GM12878 (cell line): ENCODE measurements at regions not wholly inside any gene's neighbourhood (a gene's known extent, or its start where the extent isn't known, plus 50 kb on each side); places are given as distances from the start of the nearest gene placed in this dataset.
A peak's percentile ranks its signal among the peaks of the same experiment; 100 is the strongest.

Experiments used
- CEBPB ChIP-seq, 2 experiments: fragments of 150-350 bp in 1 of 2; IDR thresholded peaks; 2 replicates each; pipeline ENCODE4 v1.6.1; 2012 to 2014; ENCODE audit warnings: low read depth in 2 of 2, low read length in 2 of 2, borderline replicate concordance in 1 of 2, inconsistent platforms in 1 of 2
- CHD4 ChIP-seq: fragments of 200-600 bp; sonication (generic); IDR thresholded peaks from 2 replicates; pipeline ENCODE4 v1.6.1; 2016; ENCODE audit warnings: mild to moderate bottlenecking
- ETV6 ChIP-seq, 2 experiments: fragments of 450-650 bp in 1 of 2; IDR thresholded peaks in 1 of 2; conservative IDR thresholded peaks in 1 of 2; 2 replicates each; pipeline ENCODE4 v1.6.1; 2014; ENCODE audit warnings: antibody characterized with exemption in 1 of 2, borderline replicate concordance in 1 of 2, low read depth in 1 of 2, mild to moderate bottlenecking in 1 of 2, moderate library complexity in 1 of 2
- IKZF2 ChIP-seq, 2 experiments: fragments of 450-650 bp; IDR thresholded peaks; 2 replicates each; pipeline ENCODE4 v1.6.1; 2017; ENCODE audit warnings: mild to moderate bottlenecking in 2 of 2, moderate library complexity in 2 of 2
- IRF4 ChIP-seq: IDR thresholded peaks from 2 replicates; pipeline ENCODE4 v1.6.1; 2011; ENCODE audit warnings: low read depth, low read length
- KLF5 ChIP-seq: fragments of 450-650 bp; IDR thresholded peaks from 2 replicates; pipeline ENCODE4 v1.6.1; 2014; ENCODE audit warnings: mild to moderate bottlenecking; ENCODE audit not compliant: partially characterized antibody
- MTA2 ChIP-seq: fragments of 450-650 bp; IDR thresholded peaks from 2 replicates; pipeline ENCODE4 v1.6.1; 2016; ENCODE audit warnings: low read depth, mild to moderate bottlenecking, moderate library complexity
- POLR2AphosphoS5 ChIP-seq: IDR thresholded peaks from 2 replicates; pipeline ENCODE4 v1.6.1; 2011; ENCODE audit warnings: mild to moderate bottlenecking, low read length, inconsistent platforms
- RAD21 ChIP-seq: IDR thresholded peaks from 2 replicates; pipeline ENCODE4 v1.6.1; 2011; ENCODE audit warnings: mild to moderate bottlenecking, low read depth, low read length, moderate library complexity; ENCODE audit not compliant: insufficient read depth
- SMAD5 ChIP-seq: IDR thresholded peaks from 2 replicates; pipeline ENCODE4 v1.6.1; 2016; ENCODE audit warnings: antibody characterized with exemption, low read depth
- TCF3 ChIP-seq: IDR thresholded peaks from 2 replicates; pipeline ENCODE4 v1.6.1; 2012; ENCODE audit warnings: low read depth, mild to moderate bottlenecking, low read length, borderline replicate concordance; ENCODE audit not compliant: insufficient read depth
- ZBED1 ChIP-seq: IDR thresholded peaks from 2 replicates; pipeline ENCODE4 v1.6.1; 2016; ENCODE audit warnings: borderline replicate concordance
- ZZZ3 ChIP-seq: IDR thresholded peaks from 2 replicates; pipeline ENCODE4 v1.6.1; 2011; ENCODE audit warnings: low read depth; ENCODE audit not compliant: control insufficient read depth, insufficient read length
- TF ChIP-seq, protein P1 (sequence below): fragments of 150-350 bp; IDR thresholded peaks from 2 replicates; pipeline ENCODE4 v1.6.1; 2016; ENCODE audit warnings: low read depth, low read length
- TF ChIP-seq, protein P2 (sequence below): fragments of 450-650 bp; IDR thresholded peaks from 2 replicates; pipeline ENCODE4 v1.6.1; 2016; ENCODE audit warnings: mild to moderate bottlenecking
- TF ChIP-seq, protein P3 (sequence below): IDR thresholded peaks from 2 replicates; pipeline ENCODE4 v1.6.1; 2011; ENCODE audit warnings: borderline replicate concordance, low read depth, mild to moderate bottlenecking, moderate library complexity, mixed read lengths, low read length; ENCODE audit not compliant: insufficient read depth; ENCODE audit errors: extremely low read length

DNA sequence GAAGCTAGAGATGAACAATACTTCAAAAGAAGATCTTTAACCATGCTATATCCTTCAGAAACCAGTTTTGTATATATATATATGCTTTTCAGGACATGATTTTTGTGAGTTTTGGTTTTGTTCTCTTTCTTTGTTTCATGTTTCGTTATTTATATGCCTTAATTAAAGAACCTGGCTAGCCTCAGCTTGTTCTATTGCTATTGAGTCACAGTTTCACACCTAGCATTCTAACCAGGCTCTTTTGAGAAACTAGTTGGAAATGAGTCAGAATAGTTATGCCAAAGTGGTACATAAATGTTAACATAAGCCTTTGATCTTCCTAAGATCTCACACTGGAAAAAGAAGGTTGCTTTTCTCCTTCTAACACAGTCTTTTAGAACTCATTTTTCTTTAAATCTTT, 1925.2 kb downstream of the OLFM4 start (continued):
- TF ChIP-seq, protein P1, sequence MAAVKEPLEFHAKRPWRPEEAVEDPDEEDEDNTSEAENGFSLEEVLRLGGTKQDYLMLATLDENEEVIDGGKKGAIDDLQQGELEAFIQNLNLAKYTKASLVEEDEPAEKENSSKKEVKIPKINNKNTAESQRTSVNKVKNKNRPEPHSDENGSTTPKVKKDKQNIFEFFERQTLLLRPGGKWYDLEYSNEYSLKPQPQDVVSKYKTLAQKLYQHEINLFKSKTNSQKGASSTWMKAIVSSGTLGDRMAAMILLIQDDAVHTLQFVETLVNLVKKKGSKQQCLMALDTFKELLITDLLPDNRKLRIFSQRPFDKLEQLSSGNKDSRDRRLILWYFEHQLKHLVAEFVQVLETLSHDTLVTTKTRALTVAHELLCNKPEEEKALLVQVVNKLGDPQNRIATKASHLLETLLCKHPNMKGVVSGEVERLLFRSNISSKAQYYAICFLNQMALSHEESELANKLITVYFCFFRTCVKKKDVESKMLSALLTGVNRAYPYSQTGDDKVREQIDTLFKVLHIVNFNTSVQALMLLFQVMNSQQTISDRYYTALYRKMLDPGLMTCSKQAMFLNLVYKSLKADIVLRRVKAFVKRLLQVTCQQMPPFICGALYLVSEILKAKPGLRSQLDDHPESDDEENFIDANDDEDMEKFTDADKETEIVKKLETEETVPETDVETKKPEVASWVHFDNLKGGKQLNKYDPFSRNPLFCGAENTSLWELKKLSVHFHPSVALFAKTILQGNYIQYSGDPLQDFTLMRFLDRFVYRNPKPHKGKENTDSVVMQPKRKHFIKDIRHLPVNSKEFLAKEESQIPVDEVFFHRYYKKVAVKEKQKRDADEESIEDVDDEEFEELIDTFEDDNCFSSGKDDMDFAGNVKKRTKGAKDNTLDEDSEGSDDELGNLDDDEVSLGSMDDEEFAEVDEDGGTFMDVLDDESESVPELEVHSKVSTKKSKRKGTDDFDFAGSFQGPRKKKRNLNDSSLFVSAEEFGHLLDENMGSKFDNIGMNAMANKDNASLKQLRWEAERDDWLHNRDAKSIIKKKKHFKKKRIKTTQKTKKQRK, result no peak
- TF ChIP-seq IRF4 (no peak), ZZZ3 (no peak), MTA2 (peak; percentile 74), CEBPB (IDR thresholded peaks at IDR 0.05; ENCODE audit: borderline replicate concordance in 1 of 2, low read depth in 2 of 2, low read length in 2 of 2) (no peak), IKZF2 (IDR thresholded peaks at IDR 0.05) (0 out of 4 replicates have a peak, but pooled peaks have one; percentile 16 to 37), TCF3 (no peak), ZBED1 (no peak), KLF5 (no peak), SMAD5 (no peak), RAD21 (no peak), ETV6 (conservative IDR thresholded peaks at IDR 0.05 in 1 of 2, IDR thresholded peaks at IDR 0.05 in 1 of 2; ENCODE audit: borderline replicate concordance in 1 of 2, low read depth in 1 of 2) (no peak), POLR2AphosphoS5 (no peak), CHD4 (no peak)
- TF ChIP-seq, protein P2, sequence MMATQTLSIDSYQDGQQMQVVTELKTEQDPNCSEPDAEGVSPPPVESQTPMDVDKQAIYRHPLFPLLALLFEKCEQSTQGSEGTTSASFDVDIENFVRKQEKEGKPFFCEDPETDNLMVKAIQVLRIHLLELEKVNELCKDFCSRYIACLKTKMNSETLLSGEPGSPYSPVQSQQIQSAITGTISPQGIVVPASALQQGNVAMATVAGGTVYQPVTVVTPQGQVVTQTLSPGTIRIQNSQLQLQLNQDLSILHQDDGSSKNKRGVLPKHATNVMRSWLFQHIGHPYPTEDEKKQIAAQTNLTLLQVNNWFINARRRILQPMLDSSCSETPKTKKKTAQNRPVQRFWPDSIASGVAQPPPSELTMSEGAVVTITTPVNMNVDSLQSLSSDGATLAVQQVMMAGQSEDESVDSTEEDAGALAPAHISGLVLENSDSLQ, result no peak
- TF ChIP-seq, protein P3, sequence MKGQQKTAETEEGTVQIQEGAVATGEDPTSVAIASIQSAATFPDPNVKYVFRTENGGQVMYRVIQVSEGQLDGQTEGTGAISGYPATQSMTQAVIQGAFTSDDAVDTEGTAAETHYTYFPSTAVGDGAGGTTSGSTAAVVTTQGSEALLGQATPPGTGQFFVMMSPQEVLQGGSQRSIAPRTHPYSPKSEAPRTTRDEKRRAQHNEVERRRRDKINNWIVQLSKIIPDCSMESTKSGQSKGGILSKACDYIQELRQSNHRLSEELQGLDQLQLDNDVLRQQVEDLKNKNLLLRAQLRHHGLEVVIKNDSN, result no peak
